Fibroblast of pulmonary artery (primary cell): ENCODE measurements at regions not wholly inside any gene's neighbourhood (a gene's known extent, or its start where the extent isn't known, plus 50 kb on each side); places are given as distances from the start of the nearest gene placed in this dataset.

Source experiments
- DNase-seq: peaks from one replicate; pipeline ENCODE4 v3.0.0-alpha.2; 2010; ENCODE audit warnings: low read depth
- H3K4me3 ChIP-seq: replicated peaks from 2 replicates; pipeline ENCODE4 v1.5.1; 2011; ENCODE audit warnings: low read depth, mild to moderate bottlenecking, control low read depth, low read length, moderate library complexity
- CTCF ChIP-seq: IDR thresholded peaks from 2 replicates; pipeline ENCODE4 v1.5.1; 2011; ENCODE audit warnings: mild to moderate bottlenecking, control low read depth, low read length, inconsistent platforms; ENCODE audit errors: missing control alignments

DNA sequence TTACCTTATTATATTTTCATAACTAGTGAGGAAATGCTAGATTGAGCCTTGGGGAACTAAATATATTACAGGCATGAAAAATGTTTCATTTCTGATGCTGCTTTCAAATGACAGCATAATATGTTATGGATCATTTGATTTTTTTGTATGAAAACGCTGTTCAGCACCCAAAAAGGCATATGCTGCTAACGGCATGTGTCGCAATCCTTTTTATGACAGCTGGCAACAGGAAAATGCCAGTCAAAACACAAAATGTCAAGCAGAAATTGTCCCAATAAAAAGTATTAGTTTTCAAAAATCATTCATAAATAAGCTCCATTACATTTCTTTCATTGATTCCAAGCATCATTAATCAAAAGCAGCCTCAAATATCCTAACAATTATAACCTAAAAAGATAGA lies 1244.5 kb downstream of the PCDH7 start:
- no peak for DNase-seq
- no peak overlapping the region for H3K4me3 ChIP-seq
- TF ChIP-seq CTCF, result no peak

DNA sequence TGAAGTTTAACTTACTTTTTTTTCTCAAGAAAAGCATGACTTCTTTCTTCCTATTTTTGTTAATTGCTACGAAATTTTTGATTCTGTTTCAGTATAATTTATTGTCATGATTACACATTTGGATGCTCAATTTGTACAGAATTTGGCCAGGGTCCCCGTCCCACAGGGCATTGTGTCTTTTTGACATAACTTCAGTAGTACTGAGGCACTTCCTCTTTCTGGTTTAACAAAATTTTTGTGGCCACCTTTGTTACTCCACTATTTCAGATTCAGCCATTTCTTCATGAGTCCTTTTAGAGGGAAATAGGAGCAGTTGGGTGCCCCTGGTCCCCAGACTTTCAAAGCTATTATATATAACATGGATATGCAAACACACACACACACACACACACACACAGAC lies 1248.7 kb downstream of the PCDH7 start:
- no peak for TF ChIP-seq CTCF
- H3K4me3 ChIP-seq, result no peak overlapping the region
- no peak for DNase-seq

DNA sequence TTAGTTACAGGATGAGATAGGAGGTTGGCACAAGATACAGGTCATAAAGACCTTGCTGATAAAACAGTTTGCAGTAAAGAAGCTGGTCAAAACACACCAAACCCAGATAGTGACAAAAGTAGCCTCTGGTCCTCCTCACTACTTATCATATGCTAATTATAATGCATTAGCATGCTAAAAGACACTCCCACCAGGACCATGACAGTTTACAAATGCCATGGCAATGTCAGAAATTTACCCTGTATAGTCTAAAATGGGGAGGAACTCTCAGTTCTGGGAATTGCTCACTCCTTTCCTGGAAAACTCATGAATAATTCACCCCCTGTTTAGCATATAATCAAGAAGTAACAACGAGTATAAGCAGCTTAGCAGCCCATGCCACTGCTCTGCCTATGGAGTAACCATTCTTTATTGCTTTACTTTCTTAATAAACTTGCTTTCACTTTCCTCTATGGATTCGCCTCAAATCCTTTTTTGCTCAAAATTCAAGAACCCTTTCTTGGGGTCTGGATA lies 1254.4 kb downstream of the PCDH7 start:
- no peak for DNase-seq
- no peak for TF ChIP-seq CTCF
- H3K4me3 ChIP-seq, result no peak overlapping the region

DNA sequence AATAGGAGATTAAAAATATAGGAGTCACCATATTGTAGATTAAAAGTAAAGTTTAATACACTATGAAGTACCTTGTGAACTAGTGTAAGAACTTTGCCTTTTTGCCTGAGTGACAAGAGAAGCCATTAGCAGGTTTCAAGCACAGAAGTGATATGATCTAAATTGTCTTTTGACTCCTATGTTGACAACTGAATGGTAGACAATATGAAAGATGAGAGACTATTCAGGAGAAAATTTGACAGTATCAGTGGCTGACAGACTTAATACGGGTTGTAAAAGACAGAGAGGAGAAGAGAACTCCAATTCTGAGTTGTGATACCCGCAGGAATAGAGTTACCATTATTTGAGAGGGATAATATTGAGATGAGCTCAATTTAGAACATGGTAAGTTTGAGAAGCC lies 1259.8 kb downstream of the PCDH7 start:
- no peak for TF ChIP-seq CTCF
- H3K4me3 ChIP-seq, result no peak overlapping the region
- no peak for DNase-seq

DNA sequence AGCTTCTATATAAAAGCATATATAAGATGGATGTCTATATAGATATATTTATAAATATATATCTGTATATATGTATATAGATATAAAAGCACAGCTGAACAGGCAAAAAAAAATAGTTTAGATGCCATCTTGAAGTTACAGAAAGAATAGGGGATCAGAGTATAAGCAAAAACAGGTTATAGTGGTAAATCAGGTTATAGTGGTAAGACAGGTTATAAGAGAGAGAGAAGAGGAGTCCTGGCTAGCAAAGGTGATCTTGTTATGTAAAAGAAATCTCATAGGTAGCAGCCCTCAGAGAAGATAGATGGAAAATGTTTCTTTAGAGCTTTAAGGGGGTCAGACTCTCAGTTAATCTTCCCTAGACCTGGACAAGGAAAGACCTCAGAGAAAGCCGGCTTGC lies 1263.1 kb downstream of the PCDH7 start:
- H3K4me3 ChIP-seq, result no peak overlapping the region
- TF ChIP-seq CTCF, result no peak
- DNase-seq, result no peak

GRCh38 chr4:31983677-31984076 lies 1263.5 kb downstream of the PCDH7 start:
- DNase-seq, result no peak
- H3K4me3 ChIP-seq, result no peak overlapping the region
- no peak for TF ChIP-seq CTCF

GRCh38 chr4:31984872-31985271 lies 1264.7 kb downstream of the PCDH7 start:
- DNase-seq, result peak; percentile 63
- TF ChIP-seq CTCF, result no peak
- H3K4me3 ChIP-seq, result no peak overlapping the region
